ENCODE measurements at regions not wholly inside any gene's neighbourhood (a gene's known extent, or its start where the extent isn't known, plus 50 kb on each side); places are given as distances from the start of the nearest gene placed in this dataset.

DNA sequence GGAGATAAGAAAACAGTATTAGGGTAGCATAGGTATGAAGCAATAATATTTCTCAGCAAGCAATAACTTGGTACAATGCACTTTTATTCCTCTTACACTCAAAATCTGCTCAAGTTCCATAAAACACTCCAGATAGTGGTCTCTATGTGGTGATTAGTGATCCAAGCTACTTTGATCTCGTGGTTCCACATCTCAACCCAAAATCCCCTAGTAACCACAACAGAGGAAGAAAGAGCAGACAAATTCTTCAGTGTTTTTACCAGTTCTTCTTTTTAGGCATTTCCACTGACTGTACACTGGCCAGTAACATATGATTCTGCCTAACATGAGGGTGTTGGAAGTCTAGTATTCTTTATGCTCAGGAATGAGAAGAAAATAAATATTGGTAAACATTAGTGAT lies 309.0 kb upstream of the PTCHD4 start:
- peak; percentile 89 for TF ChIP-seq RUNX3 (IDR thresholded peaks at IDR 0.05; ENCODE audit: low read length)
- 0 out of 2 replicates have a peak, but pooled peaks have one; percentile 52 for TF ChIP-seq DPF2 (IDR thresholded peaks at IDR 0.05)
- no peak for TF ChIP-seq ZZZ3 (IDR thresholded peaks at IDR 0.05; ENCODE audit: control insufficient read depth, insufficient read length, low read depth)
- TF ChIP-seq, protein P1, sequence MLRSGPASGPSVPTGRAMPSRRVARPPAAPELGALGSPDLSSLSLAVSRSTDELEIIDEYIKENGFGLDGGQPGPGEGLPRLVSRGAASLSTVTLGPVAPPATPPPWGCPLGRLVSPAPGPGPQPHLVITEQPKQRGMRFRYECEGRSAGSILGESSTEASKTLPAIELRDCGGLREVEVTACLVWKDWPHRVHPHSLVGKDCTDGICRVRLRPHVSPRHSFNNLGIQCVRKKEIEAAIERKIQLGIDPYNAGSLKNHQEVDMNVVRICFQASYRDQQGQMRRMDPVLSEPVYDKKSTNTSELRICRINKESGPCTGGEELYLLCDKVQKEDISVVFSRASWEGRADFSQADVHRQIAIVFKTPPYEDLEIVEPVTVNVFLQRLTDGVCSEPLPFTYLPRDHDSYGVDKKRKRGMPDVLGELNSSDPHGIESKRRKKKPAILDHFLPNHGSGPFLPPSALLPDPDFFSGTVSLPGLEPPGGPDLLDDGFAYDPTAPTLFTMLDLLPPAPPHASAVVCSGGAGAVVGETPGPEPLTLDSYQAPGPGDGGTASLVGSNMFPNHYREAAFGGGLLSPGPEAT (IDR thresholded peaks at IDR 0.05; ENCODE audit: low read depth), result peak; percentile 55; the same call in 1 of the 2 replicates
- TF ChIP-seq, protein P2, sequence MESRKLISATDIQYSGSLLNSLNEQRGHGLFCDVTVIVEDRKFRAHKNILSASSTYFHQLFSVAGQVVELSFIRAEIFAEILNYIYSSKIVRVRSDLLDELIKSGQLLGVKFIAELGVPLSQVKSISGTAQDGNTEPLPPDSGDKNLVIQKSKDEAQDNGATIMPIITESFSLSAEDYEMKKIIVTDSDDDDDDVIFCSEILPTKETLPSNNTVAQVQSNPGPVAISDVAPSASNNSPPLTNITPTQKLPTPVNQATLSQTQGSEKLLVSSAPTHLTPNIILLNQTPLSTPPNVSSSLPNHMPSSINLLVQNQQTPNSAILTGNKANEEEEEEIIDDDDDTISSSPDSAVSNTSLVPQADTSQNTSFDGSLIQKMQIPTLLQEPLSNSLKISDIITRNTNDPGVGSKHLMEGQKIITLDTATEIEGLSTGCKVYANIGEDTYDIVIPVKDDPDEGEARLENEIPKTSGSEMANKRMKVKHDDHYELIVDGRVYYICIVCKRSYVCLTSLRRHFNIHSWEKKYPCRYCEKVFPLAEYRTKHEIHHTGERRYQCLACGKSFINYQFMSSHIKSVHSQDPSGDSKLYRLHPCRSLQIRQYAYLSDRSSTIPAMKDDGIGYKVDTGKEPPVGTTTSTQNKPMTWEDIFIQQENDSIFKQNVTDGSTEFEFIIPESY (IDR thresholded peaks at IDR 0.05), result no peak
- TF ChIP-seq EP300 (IDR thresholded peaks at IDR 0.05; ENCODE audit: borderline replicate concordance in 1 of 2, control insufficient read depth in 1 of 2, low read depth in 2 of 2, low read length in 2 of 2), result peak in 1 of 2 experiments; percentile 35; a peak in 1 of 4 replicates
- TF ChIP-seq MTA2 (IDR thresholded peaks at IDR 0.05; ENCODE audit: low read depth), result peak; percentile 73
- peak; percentile 32; the same call in 1 of the 2 replicates for TF ChIP-seq NFIC (IDR thresholded peaks at IDR 0.05; ENCODE audit: low read depth, low read length)
- 0 out of 2 replicates have a peak, but pooled peaks have one; percentile 30 for TF ChIP-seq NBN (IDR thresholded peaks at IDR 0.05)
- peak; percentile 92 for TF ChIP-seq TCF7 (IDR thresholded peaks at IDR 0.05; ENCODE audit: borderline replicate concordance)
- TF ChIP-seq, protein P3, sequence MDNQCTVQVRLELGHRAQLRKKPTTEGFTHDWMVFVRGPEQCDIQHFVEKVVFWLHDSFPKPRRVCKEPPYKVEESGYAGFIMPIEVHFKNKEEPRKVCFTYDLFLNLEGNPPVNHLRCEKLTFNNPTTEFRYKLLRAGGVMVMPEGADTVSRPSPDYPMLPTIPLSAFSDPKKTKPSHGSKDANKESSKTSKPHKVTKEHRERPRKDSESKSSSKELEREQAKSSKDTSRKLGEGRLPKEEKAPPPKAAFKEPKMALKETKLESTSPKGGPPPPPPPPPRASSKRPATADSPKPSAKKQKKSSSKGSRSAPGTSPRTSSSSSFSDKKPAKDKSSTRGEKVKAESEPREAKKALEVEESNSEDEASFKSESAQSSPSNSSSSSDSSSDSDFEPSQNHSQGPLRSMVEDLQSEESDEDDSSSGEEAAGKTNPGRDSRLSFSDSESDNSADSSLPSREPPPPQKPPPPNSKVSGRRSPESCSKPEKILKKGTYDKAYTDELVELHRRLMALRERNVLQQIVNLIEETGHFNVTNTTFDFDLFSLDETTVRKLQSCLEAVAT (IDR thresholded peaks at IDR 0.05), result peak; percentile 61; the same call in 1 of the 2 replicates
- 0 out of 2 replicates have a peak, but pooled peaks have one; percentile 44 for TF ChIP-seq CBFB (IDR thresholded peaks at IDR 0.05; ENCODE audit: low read depth)
- no peak for TF ChIP-seq STAT3 (IDR thresholded peaks at IDR 0.05; ENCODE audit: low read depth, low read length)
- TF ChIP-seq IKZF1 (conservative IDR thresholded peaks at IDR 0.05), result peak; percentile 75
- no peak for TF ChIP-seq CREB1 (IDR thresholded peaks at IDR 0.05; ENCODE audit: low read depth)
- TF ChIP-seq BHLHE40 (IDR thresholded peaks at IDR 0.05; ENCODE audit: borderline replicate concordance in 1 of 2, low read depth in 2 of 2, low read length in 1 of 2), result 0 out of 4 replicates have a peak, but pooled peaks of 1 of the 2 experiments have one; percentile 14
- TF ChIP-seq TBL1XR1 (IDR thresholded peaks at IDR 0.05; ENCODE audit: low read depth, low read length), result no peak
- TF ChIP-seq IKZF2 (IDR thresholded peaks at IDR 0.05), result peak; percentile 63 to 78; a peak in 3 of 4 replicates
- TF ChIP-seq SIX5 (IDR thresholded peaks at IDR 0.05; ENCODE audit: low read depth, low read length, severe bottlenecking), result no peak
- peak; percentile 66; the same call in 1 of the 2 replicates for TF ChIP-seq SPI1 (IDR thresholded peaks at IDR 0.05; ENCODE audit: borderline replicate concordance, insufficient read depth, low read depth, low read length)
- no peak for FAIRE-seq
- RAD21 ChIA-PET (ENCODE audit: unreplicated experiment), result no interaction called here
- Histone ChIP-seq H4K20me1 (ENCODE audit: control insufficient read depth, insufficient read depth) (no peaks in the 10 kb centered on the region), H3K4me1 (ENCODE audit: control insufficient read depth, insufficient read depth, low read length) (no peaks in the 10 kb centered on the region), H3K4me3 (no peak overlapping the region), H3K79me2 (ENCODE audit: control insufficient read depth, insufficient read depth, low read length) (no peaks in the 10 kb centered on the region), H3K27me3 (replicated peaks in 1 of 2; ENCODE audit: control insufficient read depth in 2 of 2, insufficient read depth in 2 of 2, low read length in 1 of 2) (no peaks in the 10 kb centered on the region), H2AFZ (ENCODE audit: control insufficient read depth, low read depth, low read length) (no peak overlapping the region), H3K36me3 (ENCODE audit: control insufficient read depth in 2 of 2, insufficient read depth in 2 of 2, low read length in 1 of 2) (no peaks in the 10 kb centered on the region), H3K9me3 (replicated peaks; ENCODE audit: control insufficient read depth, insufficient read depth, low read length) (no peaks in the 10 kb centered on the region), H3K9ac (ENCODE audit: control insufficient read depth, insufficient read depth, low read length) (no peak overlapping the region), H3K27ac (ENCODE audit: control insufficient read depth, insufficient read depth) (no peak overlapping the region), H3K4me2 (ENCODE audit: control insufficient read depth, insufficient read depth) (no peak overlapping the region)
- SMC1A ChIA-PET (ENCODE audit: uncharacterized antibody, unreplicated experiment), result no interaction called here
- DNase-seq (ENCODE audit: low read depth, low spot score), result no peak
- BruUV-seq (replicated peaks), result no TSS peak
- in situ Hi-C loops (cut with MboI) (no loop called here), intact Hi-C loops (cut with micrococcal nuclease; ENCODE audit: unreplicated experiment) (no loop called here)
- POLR2A ChIA-PET, result no interaction called here
- WGBS (ENCODE audit: insufficient coverage, insufficient replicate concordance, low lambda C conversion rate, missing lambda C conversion rate), result 0% methylated on average over 1 of the region's 1 CpG
- ATAC-seq, result peak; percentile 80
- CTCF ChIA-PET, result no interaction called here

All from GM12878 (cell line).